ENCODE measurements at regions not wholly inside any gene's neighbourhood (a gene's known extent, or its start where the extent isn't known, plus 50 kb on each side); places are given as distances from the start of the nearest gene placed in this dataset.
A peak's percentile ranks its signal among the peaks of the same experiment; 100 is the strongest.

GRCh38 chr3:106013971-106014370 lies 145.2 kb upstream of the CBLB start:
- no peak for TF ChIP-seq CTCF (conservative IDR thresholded peaks at IDR 0.05; ENCODE audit: low read depth, low read length)
- peak; percentile 50 for DNase-seq (ENCODE audit: low read depth)
- H3K4me3 ChIP-seq (ENCODE audit: low read depth, low read length), result no peak overlapping the region

- DNase-seq (ENCODE audit: low read depth), result no peak
- no peak overlapping the region for H3K4me3 ChIP-seq (ENCODE audit: low read depth, low read length)
- TF ChIP-seq CTCF (conservative IDR thresholded peaks at IDR 0.05; ENCODE audit: low read depth, low read length), result no peak
Observed at GRCh38 chr3:106014518-106014917, 145.7 kb upstream of the CBLB start.

- TF ChIP-seq CTCF (conservative IDR thresholded peaks at IDR 0.05; ENCODE audit: low read depth, low read length), result no peak
- no peak overlapping the region for H3K4me3 ChIP-seq (ENCODE audit: low read depth, low read length)
- no peak for DNase-seq (ENCODE audit: low read depth)
Observed at GRCh38 chr3:106014971-106015370, 146.2 kb upstream of the CBLB start.

GRCh38 chr3:106018102-106018501 lies 149.3 kb upstream of the CBLB start:
- TF ChIP-seq CTCF (conservative IDR thresholded peaks at IDR 0.05; ENCODE audit: low read depth, low read length), result no peak
- no peak for DNase-seq (ENCODE audit: low read depth)
- no peak overlapping the region for H3K4me3 ChIP-seq (ENCODE audit: low read depth, low read length)

- no peak for DNase-seq (ENCODE audit: low read depth)
- TF ChIP-seq CTCF (conservative IDR thresholded peaks at IDR 0.05; ENCODE audit: low read depth, low read length), result no peak
- H3K4me3 ChIP-seq (ENCODE audit: low read depth, low read length), result no peak overlapping the region
Observed at GRCh38 chr3:106018929-106019550, 150.2 kb upstream of the CBLB start.

- no peak for TF ChIP-seq CTCF (conservative IDR thresholded peaks at IDR 0.05; ENCODE audit: low read depth, low read length)
- DNase-seq (ENCODE audit: low read depth), result no peak
Observed at GRCh38 chr3:106022913-106023312, 154.1 kb upstream of the CBLB start.

GRCh38 chr3:106025151-106025722 lies 156.4 kb upstream of the CBLB start:
- H3K4me3 ChIP-seq (ENCODE audit: low read depth, low read length), result no peak overlapping the region
- no peak for DNase-seq (ENCODE audit: low read depth)

More at GRCh38 chr3:106022913-106023312, 154.1 kb upstream of the CBLB start:
- H3K4me3 ChIP-seq (ENCODE audit: low read depth, low read length), result no peak overlapping the region

More at GRCh38 chr3:106025151-106025722, 156.4 kb upstream of the CBLB start:
- TF ChIP-seq CTCF (conservative IDR thresholded peaks at IDR 0.05; ENCODE audit: low read depth, low read length), result no peak
